ENCODE measurements at regions not wholly inside any gene's neighbourhood (a gene's known extent, or its start where the extent isn't known, plus 50 kb on each side); places are given as distances from the start of the nearest gene placed in this dataset.

- TF ChIP-seq E2F6 (IDR thresholded peaks at IDR 0.05; ENCODE audit: borderline replicate concordance, low read depth): no peak
Measured at GRCh38 chr15:36234743-36235142, 344.7 kb upstream of the CDIN1 start (continued).

DNA sequence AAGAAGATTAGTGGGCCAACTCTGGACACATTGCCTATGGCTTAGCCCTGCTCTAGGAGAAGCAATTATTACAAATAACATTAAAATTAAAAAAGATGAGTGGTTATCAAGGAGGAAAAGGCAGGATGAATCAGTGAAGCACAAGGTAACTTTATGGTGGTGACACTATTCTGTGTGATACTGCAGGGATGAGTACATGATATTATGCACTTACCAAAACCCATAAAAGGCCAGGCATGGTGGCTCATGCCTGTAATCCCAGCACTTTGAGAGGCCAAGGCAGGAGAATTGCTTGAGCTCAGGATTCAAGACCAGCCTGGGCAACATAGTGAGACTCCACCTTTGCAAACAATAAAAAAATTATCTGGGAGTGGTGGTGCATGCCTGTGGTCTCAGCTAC lies 344.3 kb upstream of the CDIN1 start:
- ChIA-PET CTCF (interaction anchor here (1.2 kb wide), 1 partner anchor 266 kb away, joined by 3 read pairs; no protein-coding TSS in a partner anchor), POLR2A (no interaction called here)
- Histone ChIP-seq H3K27ac (no peak overlapping the region), H3K4me2 (no peak overlapping the region), H3K9me3 (no peaks in the 10 kb centered on the region), H3K4me3 (no peak overlapping the region), H3K4me1 (no peaks in the 10 kb centered on the region)
- ATAC-seq (no peak), FAIRE-seq (no peak), DNase-seq (ENCODE audit: low read depth in 1 of 2, low spot score in 1 of 2) (no peak)
- TF ChIP-seq, protein P1, sequence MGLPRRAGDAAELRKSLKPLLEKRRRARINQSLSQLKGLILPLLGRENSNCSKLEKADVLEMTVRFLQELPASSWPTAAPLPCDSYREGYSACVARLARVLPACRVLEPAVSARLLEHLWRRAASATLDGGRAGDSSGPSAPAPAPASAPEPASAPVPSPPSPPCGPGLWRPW (IDR thresholded peaks at IDR 0.05): no peak
- TF ChIP-seq BCL3 (IDR thresholded peaks at IDR 0.05) (no peak), ZFP36 (IDR thresholded peaks at IDR 0.05; ENCODE audit: borderline replicate concordance, partially characterized antibody) (no peak), EHMT2 (IDR thresholded peaks at IDR 0.05; ENCODE audit: low read depth) (no peak)
- TF ChIP-seq, protein P2, sequence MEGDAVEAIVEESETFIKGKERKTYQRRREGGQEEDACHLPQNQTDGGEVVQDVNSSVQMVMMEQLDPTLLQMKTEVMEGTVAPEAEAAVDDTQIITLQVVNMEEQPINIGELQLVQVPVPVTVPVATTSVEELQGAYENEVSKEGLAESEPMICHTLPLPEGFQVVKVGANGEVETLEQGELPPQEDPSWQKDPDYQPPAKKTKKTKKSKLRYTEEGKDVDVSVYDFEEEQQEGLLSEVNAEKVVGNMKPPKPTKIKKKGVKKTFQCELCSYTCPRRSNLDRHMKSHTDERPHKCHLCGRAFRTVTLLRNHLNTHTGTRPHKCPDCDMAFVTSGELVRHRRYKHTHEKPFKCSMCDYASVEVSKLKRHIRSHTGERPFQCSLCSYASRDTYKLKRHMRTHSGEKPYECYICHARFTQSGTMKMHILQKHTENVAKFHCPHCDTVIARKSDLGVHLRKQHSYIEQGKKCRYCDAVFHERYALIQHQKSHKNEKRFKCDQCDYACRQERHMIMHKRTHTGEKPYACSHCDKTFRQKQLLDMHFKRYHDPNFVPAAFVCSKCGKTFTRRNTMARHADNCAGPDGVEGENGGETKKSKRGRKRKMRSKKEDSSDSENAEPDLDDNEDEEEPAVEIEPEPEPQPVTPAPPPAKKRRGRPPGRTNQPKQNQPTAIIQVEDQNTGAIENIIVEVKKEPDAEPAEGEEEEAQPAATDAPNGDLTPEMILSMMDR (IDR thresholded peaks at IDR 0.05): no peak

- CTCF ChIA-PET: no interaction called here
- FAIRE-seq (no peak), ATAC-seq (no peak), DNase-seq (ENCODE audit: low read depth in 1 of 2, low spot score in 1 of 2) (no peak)
- 71% methylated on average over 1 of the region's 1 CpG for WGBS (ENCODE audit: missing lambda C conversion rate)
- no peak overlapping the region for H3K27ac ChIP-seq
- no peak overlapping the region for H3K4me2 ChIP-seq
- TF ChIP-seq RNF2 (IDR thresholded peaks at IDR 0.05; ENCODE audit: borderline replicate concordance, low read depth) (no peak), HOXB5 (CRISPR knock-in tag; IDR thresholded peaks at IDR 0.05) (no peak), JUN (IDR thresholded peaks at IDR 0.05) (no peak), SMC3 (IDR thresholded peaks at IDR 0.05) (no peak), GATA3 (IDR thresholded peaks at IDR 0.05; ENCODE audit: borderline replicate concordance) (no peak), HOXA7 (CRISPR knock-in tag; IDR thresholded peaks at IDR 0.05) (no peak), SREBF2 (IDR thresholded peaks at IDR 0.05) (no peak), RARB (CRISPR knock-in tag; IDR thresholded peaks at IDR 0.05) (no peak), RAD21 (conservative IDR thresholded peaks at IDR 0.05 in 1 of 2, IDR thresholded peaks at IDR 0.05 in 1 of 2) (no peak), CBX8 (IDR thresholded peaks at IDR 0.05) (no peak), HDAC2 (IDR thresholded peaks at IDR 0.05) (no peak), RCOR1 (IDR thresholded peaks at IDR 0.05; ENCODE audit: low read depth, low read length) (no peak), CBX2 (IDR thresholded peaks at IDR 0.05; ENCODE audit: borderline replicate concordance, low read depth) (no peak), KDM5A (IDR thresholded peaks at IDR 0.05) (no peak), NPAS2 (CRISPR knock-in tag; IDR thresholded peaks at IDR 0.05; ENCODE audit: borderline replicate concordance) (no peak), BCL3 (IDR thresholded peaks at IDR 0.05) (no peak), REST (IDR thresholded peaks at IDR 0.05) (no peak), ZC3H11A (IDR thresholded peaks at IDR 0.05) (no peak), KDM1A (IDR thresholded peaks at IDR 0.05; ENCODE audit: low read depth) (no peak)
- POLR2A ChIA-PET: no interaction called here
- no peaks in the 10 kb centered on the region for H3K9me3 ChIP-seq
- H3K4me3 ChIP-seq: no peak overlapping the region
- no peaks in the 10 kb centered on the region for H3K4me1 ChIP-seq
Measured at GRCh38 chr15:36239509-36239908, 339.9 kb upstream of the CDIN1 start.
